HCT116 (cell line): ENCODE measurements at regions not wholly inside any gene's neighbourhood (a gene's known extent, or its start where the extent isn't known, plus 50 kb on each side); places are given as distances from the start of the nearest gene placed in this dataset.

ENCODE experiments used
- ATAC-seq: fragments of 200-7000 bp; cut with Tn5 transposase; 2 replicates; pipeline ENCODE4 v1.9.1; 2020; ENCODE audit warnings: mild to moderate bottlenecking, moderate library complexity
- BruUV-seq: library from RNA; stranded (reverse); fragments of 400-500 nt; replicated peaks from 2 replicates; lab custom pipeline; 2021; lab: Mats Ljungman, UMichigan
- CTCF ChIA-PET: fragments of 300-600 bp; sonication (Branson Sonifier 250); formaldehyde crosslinking; loops from one replicate; lab custom pipeline; 2021; ENCODE audit warnings: antibody characterized with exemption; lab: Charles Lee
- POLR2A ChIA-PET: fragments of 300-600, 350-600 bp; sonication (Branson Sonifier 250); formaldehyde crosslinking; loops from one replicate; lab custom pipeline; 2021; ENCODE audit warnings: antibody characterized with exemption; lab: Charles Lee
- RAD21 ChIA-PET, 2 experiments: fragments of 300-600 bp; sonication (Branson Sonifier 250); formaldehyde crosslinking; loops; one replicate each; lab custom pipeline; 2023; ENCODE audit warnings: low total read pairs in 2 of 2; ENCODE audit not compliant: uncharacterized antibody in 2 of 2, unreplicated experiment in 2 of 2, low non-redundant PET in 1 of 2; lab: Charles Lee
- DNase-seq: peaks from one replicate; pipeline ENCODE4 v3.0.0-alpha.2; 2010; ENCODE audit warnings: low read depth, low spot score
- H2AFZ ChIP-seq: fragments of 200-600 bp; shearing (Covaris generic), sonication (generic); 2 replicates; pipeline ENCODE4 v1.6.1; 2017; ENCODE audit warnings: low read depth, mixed run types, mixed read lengths, antibody characterized with exemption, low read length; ENCODE audit not compliant: poor library complexity, severe bottlenecking
- H3K27ac ChIP-seq: 2 replicates; pipeline ENCODE4 v1.5.1; 2012; ENCODE audit warnings: low read depth, low read length
- H3K27me3 ChIP-seq: fragments of 200-600 bp; sonication (generic); 2 replicates; pipeline ENCODE4 v1.6.1; 2016; ENCODE audit warnings: mixed run types, low read length, mixed read lengths; ENCODE audit not compliant: insufficient read depth
- H3K36me3 ChIP-seq, 2 experiments: fragments of 200-500 bp in 1 of 2; fragments of 200-600 bp in 1 of 2; sonication (Bioruptor generic) in 1 of 2; sonication (generic) in 1 of 2; 2 replicates each; pipeline versions ENCODE4 v1.5.1 to v1.6.1; 2014 to 2016; ENCODE audit warnings: low read length in 2 of 2, inconsistent platforms in 1 of 2, mixed read lengths in 1 of 2, mixed run types in 1 of 2; ENCODE audit not compliant: insufficient read depth in 2 of 2, control insufficient read depth in 1 of 2
- H3K4me1 ChIP-seq, 2 experiments: fragments of 200-600 bp in 1 of 2; sonication (generic) in 1 of 2; 2 replicates each; pipeline versions ENCODE4 v1.5.1 to v1.6.1; 2012 to 2017; ENCODE audit warnings: low read length in 2 of 2, inconsistent platforms in 1 of 2, mild to moderate bottlenecking in 1 of 2, mixed read lengths in 1 of 2, mixed run types in 1 of 2, moderate library complexity in 1 of 2; ENCODE audit not compliant: insufficient read depth in 2 of 2, control insufficient read depth in 1 of 2
- H3K4me2 ChIP-seq: fragments of 200-600 bp; sonication (generic); 2 replicates; pipeline ENCODE4 v1.6.1; 2017; ENCODE audit warnings: mixed run types, low read length, mixed read lengths
- H3K4me3 ChIP-seq, 2 experiments: fragments of 200-600 bp in 1 of 2; sonication (generic) in 1 of 2; replicated peaks in 1 of 2; 2 replicates each; pipeline ENCODE4 v1.5.1; 2011 to 2016; ENCODE audit warnings: low read length in 2 of 2, control low read depth in 1 of 2, low read depth in 1 of 2, mild to moderate bottlenecking in 1 of 2, mixed read lengths in 1 of 2, mixed run types in 1 of 2
- H3K79me2 ChIP-seq: fragments of 200-600 bp; sonication (generic); 2 replicates; pipeline ENCODE4 v1.6.1; 2017; ENCODE audit warnings: mild to moderate bottlenecking, mixed run types, low read length, moderate library complexity, mixed read lengths; ENCODE audit not compliant: insufficient read depth
- H3K9ac ChIP-seq: fragments of 200-600 bp; sonication (generic); 2 replicates; pipeline ENCODE4 v1.6.1; 2016; ENCODE audit warnings: low read length, mixed read lengths
- H3K9me2 ChIP-seq: fragments of 200-600 bp; sonication (generic), shearing (Covaris generic); 2 replicates; pipeline ENCODE4 v1.6.1; 2017; ENCODE audit warnings: mixed run types, mild to moderate bottlenecking, moderate library complexity; ENCODE audit not compliant: insufficient read depth
- H3K9me3 ChIP-seq, 2 experiments: fragments of 200-500 bp in 1 of 2; fragments of 200-600 bp in 1 of 2; sonication (Bioruptor generic) in 1 of 2; sonication (generic) in 1 of 2; 2 replicates each; pipeline ENCODE4 v1.6.1; 2014 to 2017; ENCODE audit warnings: low read length in 2 of 2, mixed read lengths in 2 of 2, inconsistent platforms in 1 of 2, low read depth in 1 of 2, mild to moderate bottlenecking in 1 of 2, mixed run types in 1 of 2, moderate library complexity in 1 of 2; ENCODE audit not compliant: control insufficient read depth in 1 of 2, insufficient read depth in 1 of 2
- H4K20me1 ChIP-seq: fragments of 200-600 bp; sonication (generic), shearing (Covaris generic); 2 replicates; pipeline ENCODE4 v1.6.1; 2017; ENCODE audit warnings: mixed run types, mild to moderate bottlenecking, moderate library complexity; ENCODE audit not compliant: insufficient read depth
- ATF3 ChIP-seq: IDR thresholded peaks from 2 replicates; pipeline ENCODE4 v1.6.1; 2012
- CBX3 ChIP-seq: IDR thresholded peaks from 2 replicates; pipeline ENCODE4 v1.6.1; 2012; ENCODE audit warnings: low read depth
- CEBPB ChIP-seq: IDR thresholded peaks from 2 replicates; pipeline ENCODE4 v1.6.1; 2012; ENCODE audit warnings: low read depth
- EGR1 ChIP-seq: IDR thresholded peaks from 2 replicates; pipeline ENCODE4 v1.6.1; 2012; ENCODE audit warnings: low read depth
- ELF1 ChIP-seq: IDR thresholded peaks from 2 replicates; pipeline ENCODE4 v1.6.1; 2012; ENCODE audit warnings: low read depth, borderline replicate concordance
- EZH2 ChIP-seq: fragments of 200-600 bp; sonication (generic); IDR thresholded peaks from 2 replicates; pipeline ENCODE4 v1.6.1; 2017; ENCODE audit warnings: antibody characterized with exemption, mixed run types
- POLR2A ChIP-seq: IDR thresholded peaks from 2 replicates; pipeline ENCODE4 v1.7.0; 2011; ENCODE audit warnings: borderline replicate concordance; ENCODE audit not compliant: insufficient read depth, insufficient read length; ENCODE audit errors: extremely low read depth
- POLR2AphosphoS5 ChIP-seq: IDR thresholded peaks from 2 replicates; pipeline ENCODE4 v1.6.1; 2011; ENCODE audit warnings: mild to moderate bottlenecking, low read depth, low read length, moderate library complexity
- RAD21 ChIP-seq: IDR thresholded peaks from 2 replicates; pipeline ENCODE4 v1.6.1; 2012; ENCODE audit warnings: low read depth, mild to moderate bottlenecking
- REST ChIP-seq: IDR thresholded peaks from 2 replicates; pipeline ENCODE4 v1.6.1; 2012; ENCODE audit warnings: low read depth
- SIN3A ChIP-seq: IDR thresholded peaks from 2 replicates; pipeline ENCODE4 v1.6.1; 2012; ENCODE audit warnings: low read depth
- SRF ChIP-seq: IDR thresholded peaks from 2 replicates; pipeline ENCODE4 v1.6.1; 2012; ENCODE audit warnings: low read depth
- YY1 ChIP-seq: IDR thresholded peaks from 2 replicates; pipeline ENCODE4 v1.6.1; 2011; ENCODE audit warnings: low read length, low read depth, moderate library complexity, mild to moderate bottlenecking; ENCODE audit not compliant: insufficient replicate concordance; ENCODE audit errors: extremely low read depth
- ZFX ChIP-seq: fragments of 450-650 bp; IDR thresholded peaks from 2 replicates; pipeline ENCODE4 v1.6.1; 2017
- intact Hi-C: fragments of 100-400 bp; cut with micrococcal nuclease; formaldehyde crosslinking; loops from 2 replicates; pipeline ENCODE4 v1.10.0; 2022
- TF ChIP-seq, protein P1 (sequence below): IDR thresholded peaks from 2 replicates; pipeline ENCODE4 v1.6.1; 2012

DNA sequence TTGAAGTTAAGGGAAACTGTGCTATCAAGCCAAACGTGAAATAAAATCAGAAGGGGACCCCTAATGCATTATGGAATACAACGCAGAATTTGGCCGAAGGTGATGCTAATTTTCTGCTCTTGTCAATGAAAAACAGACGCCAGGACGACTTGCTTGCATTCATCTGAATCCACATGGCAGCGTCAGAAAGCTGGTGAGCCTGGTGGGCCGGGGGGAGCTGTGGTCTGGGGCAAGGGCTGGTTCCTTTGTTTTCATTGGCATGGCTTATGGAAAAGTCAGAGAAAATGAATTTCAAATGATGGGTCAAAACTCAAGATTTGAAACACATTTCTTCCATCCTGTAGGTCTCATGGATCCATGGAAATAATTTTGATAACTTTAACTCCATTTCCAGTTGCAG is 86.4 kb upstream of the RUNX1 start:
- H3K9me3 ChIP-seq = no peaks in the 10 kb centered on the region
- H3K4me1 ChIP-seq = peaks cover 38 to 43% of the 10 kb centered on the region in 2 experiments
- H2AFZ ChIP-seq = no peak overlapping the region
- intact Hi-C loops = no loop called here
- DNase-seq (no peak), ATAC-seq (no peak)
- H3K27me3 ChIP-seq = no peaks in the 10 kb centered on the region
- H3K79me2 ChIP-seq = no peaks in the 10 kb centered on the region
- H4K20me1 ChIP-seq = no peaks in the 10 kb centered on the region
- H3K4me3 ChIP-seq = no peak overlapping the region
- TF ChIP-seq POLR2A (no peak), POLR2AphosphoS5 (no peak), ELF1 (no peak), REST (no peak), SRF (no peak), ZFX (no peak), SIN3A (no peak), ATF3 (no peak), EZH2 (no peak), YY1 (no peak), CBX3 (no peak), CEBPB (no peak), RAD21 (no peak), EGR1 (no peak)
- TF ChIP-seq, protein P1, sequence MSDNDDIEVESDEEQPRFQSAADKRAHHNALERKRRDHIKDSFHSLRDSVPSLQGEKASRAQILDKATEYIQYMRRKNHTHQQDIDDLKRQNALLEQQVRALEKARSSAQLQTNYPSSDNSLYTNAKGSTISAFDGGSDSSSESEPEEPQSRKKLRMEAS = no peak
- no peaks in the 10 kb centered on the region for H3K36me3 ChIP-seq
- no peak overlapping the region for H3K4me2 ChIP-seq
- H3K9me2 ChIP-seq = no peaks in the 10 kb centered on the region
- POLR2A ChIA-PET = no interaction called here
- no TSS peak for BruUV-seq
- no peak overlapping the region for H3K27ac ChIP-seq
- no peak overlapping the region for H3K9ac ChIP-seq
- CTCF ChIA-PET = no interaction called here
- RAD21 ChIA-PET = no interaction called here
